ENCODE measurements at regions not wholly inside any gene's neighbourhood (a gene's known extent, or its start where the extent isn't known, plus 50 kb on each side); places are given as distances from the start of the nearest gene placed in this dataset.
"Not testable (repeated sequence)": the region's sequence is repeated elsewhere in the genome, so short reads cannot be mapped to it uniquely, and the experiment has no call there.

- no peak for TF ChIP-seq CREB1 (CRISPR knock-in tag; IDR thresholded peaks at IDR 0.05; ENCODE audit: low read depth)
- no peak for TF ChIP-seq ETS1 (IDR thresholded peaks at IDR 0.05)
- no peak for TF ChIP-seq ZNF331 (CRISPR knock-in tag; IDR thresholded peaks at IDR 0.05; ENCODE audit: low read depth)
- no peak for TF ChIP-seq EZH2phosphoT487 (IDR thresholded peaks at IDR 0.05; ENCODE audit: unreplicated experiment)
- no peak for TF ChIP-seq JUNB (IDR thresholded peaks at IDR 0.05; ENCODE audit: unreplicated experiment)
- TF ChIP-seq POLR2AphosphoS5 (IDR thresholded peaks at IDR 0.05; ENCODE audit: low read depth): no peak
- TF ChIP-seq CTCF (conservative IDR thresholded peaks at IDR 0.05; ENCODE audit: low read depth in 2 of 2): no peak
- no peak for TF ChIP-seq NANOG (IDR thresholded peaks at IDR 0.05; ENCODE audit: borderline replicate concordance)
Measured at GRCh38 chr15:81723113-81723651, 322.6 kb downstream of the MEX3B start (continued).

GRCh38 chr15:81716468-81716867 is 329.4 kb downstream of the MEX3B start:
- not testable (repeated sequence) for ATAC-seq; H2AFZ ChIP-seq; H4K20me1 ChIP-seq (replicated peaks; ENCODE audit: insufficient read depth); H3K36me3 Mint-ChIP-seq (ENCODE audit: low read depth); H3K4me1 Mint-ChIP-seq; H3K4me3 ChIP-seq; H3K27ac Mint-ChIP-seq; H3K27me3 ChIP-seq (ENCODE audit: insufficient read depth); H3K36me3 ChIP-seq (ENCODE audit: insufficient read depth); H3K4me2 ChIP-seq; H3F3A ChIP-seq (replicated peaks; ENCODE audit: low read depth); H3K27me3 Mint-ChIP-seq (ENCODE audit: insufficient read depth, low read depth, poor library complexity); H3K27ac ChIP-seq (ENCODE audit: low read depth); H3K79me2 ChIP-seq (replicated peaks; ENCODE audit: insufficient read depth); H3K9me2 ChIP-seq (ENCODE audit: insufficient read depth); DNase-seq (ENCODE audit: low spot score); H3K4me1 ChIP-seq (ENCODE audit: insufficient read depth); H3K4me3 Mint-ChIP-seq
- peaks cover 17% of the 10 kb centered on the region; the same call in 2 of the 3 replicates for H3K9me3 Mint-ChIP-seq

GRCh38 chr15:81710328-81710727 is 335.5 kb downstream of the MEX3B start:
- peaks cover 4% of the 10 kb centered on the region; the same call in 2 of the 3 replicates for H3K9me3 Mint-ChIP-seq
- H3K4me3 Mint-ChIP-seq: no peak overlapping the region
- H3K4me3 ChIP-seq: no peak overlapping the region
- no peaks in the 10 kb centered on the region for H3K27me3 Mint-ChIP-seq (ENCODE audit: insufficient read depth, low read depth, poor library complexity)
- no peaks in the 10 kb centered on the region; the same call in 1 of the 2 replicates for H4K20me1 ChIP-seq (replicated peaks; ENCODE audit: insufficient read depth)
- no peak overlapping the region for H3K4me2 ChIP-seq
- no peak overlapping the region for H3K27ac Mint-ChIP-seq
- H2AFZ ChIP-seq: no peak overlapping the region
- no peaks in the 10 kb centered on the region for H3K9me2 ChIP-seq (ENCODE audit: insufficient read depth)
- DNase-seq (ENCODE audit: low spot score): no peak
- H3F3A ChIP-seq (replicated peaks; ENCODE audit: low read depth): no peaks in the 10 kb centered on the region
- no peaks in the 10 kb centered on the region for H3K36me3 Mint-ChIP-seq (ENCODE audit: low read depth)
- peaks cover 12% of the 10 kb centered on the region for H3K4me1 Mint-ChIP-seq
- 0 out of 2 replicates have a peak, but pooled peaks cover 4% of the 10 kb centered on the region for H3K79me2 ChIP-seq (replicated peaks; ENCODE audit: insufficient read depth)
- H3K27ac ChIP-seq (ENCODE audit: low read depth): no peak overlapping the region
- no peak for ATAC-seq
- no peaks in the 10 kb centered on the region for H3K27me3 ChIP-seq (ENCODE audit: insufficient read depth)
- peaks cover 14% of the 10 kb centered on the region for H3K4me1 ChIP-seq (ENCODE audit: insufficient read depth)
- H3K36me3 ChIP-seq (ENCODE audit: insufficient read depth): no peaks in the 10 kb centered on the region
- TF ChIP-seq ZNF462 (CRISPR knock-in tag; IDR thresholded peaks at IDR 0.05) (no peak), ZNF331 (CRISPR knock-in tag; IDR thresholded peaks at IDR 0.05; ENCODE audit: low read depth) (no peak), NANOG (IDR thresholded peaks at IDR 0.05; ENCODE audit: borderline replicate concordance) (no peak), JUNB (IDR thresholded peaks at IDR 0.05; ENCODE audit: unreplicated experiment) (no peak)

Measured in GM23338 (cell line).